Limb (tissue), 2 donors: ENCODE measurements at regions not wholly inside any gene's neighbourhood (a gene's known extent, or its start where the extent isn't known, plus 50 kb on each side); places are given as distances from the start of the nearest gene placed in this dataset.
"Not testable (repeated sequence)": the region's sequence is repeated elsewhere in the genome, so short reads cannot be mapped to it uniquely, and the experiment has no call there.

Experiments
- DNase-seq, 2 donors: peaks; one replicate each; pipeline ENCODE4 v3.0.0-alpha.2; 2016; ENCODE audit errors: extremely low spot score in 2 of 2

- no peak for DNase-seq
Measured at GRCh38 chr2:13351068-13351467, 634.3 kb downstream of the TRIB2 start.

- no peak for DNase-seq
Measured at GRCh38 chr2:13353083-13353482, 636.3 kb downstream of the TRIB2 start.

- no peak for DNase-seq
Measured at GRCh38 chr2:13354031-13354430, 637.3 kb downstream of the TRIB2 start.

GRCh38 chr2:13381928-13382327 lies 665.2 kb downstream of the TRIB2 start:
- not testable (repeated sequence) for DNase-seq

- not testable (repeated sequence) for DNase-seq
Measured at GRCh38 chr2:13389172-13389571, 672.4 kb downstream of the TRIB2 start.

DNA sequence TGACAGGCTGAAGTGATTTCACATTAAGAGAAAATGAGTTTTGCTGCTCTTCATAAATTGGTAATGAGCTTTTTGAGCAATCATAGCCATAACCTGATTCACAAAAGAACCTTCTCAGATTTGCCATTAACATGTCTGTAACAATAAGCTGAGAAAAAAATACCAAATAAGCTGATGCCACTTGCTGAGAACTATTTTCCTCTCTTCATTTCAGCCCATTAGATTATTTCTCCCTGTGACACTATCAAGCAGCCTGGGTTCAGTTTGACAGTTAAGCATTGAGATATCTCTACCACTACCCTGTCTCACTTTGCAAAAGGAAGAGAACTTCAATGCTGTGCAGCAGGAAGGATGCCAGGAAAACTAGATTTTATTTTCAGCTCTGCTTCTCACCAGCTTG lies 673.9 kb downstream of the TRIB2 start:
- no peak for DNase-seq

DNA sequence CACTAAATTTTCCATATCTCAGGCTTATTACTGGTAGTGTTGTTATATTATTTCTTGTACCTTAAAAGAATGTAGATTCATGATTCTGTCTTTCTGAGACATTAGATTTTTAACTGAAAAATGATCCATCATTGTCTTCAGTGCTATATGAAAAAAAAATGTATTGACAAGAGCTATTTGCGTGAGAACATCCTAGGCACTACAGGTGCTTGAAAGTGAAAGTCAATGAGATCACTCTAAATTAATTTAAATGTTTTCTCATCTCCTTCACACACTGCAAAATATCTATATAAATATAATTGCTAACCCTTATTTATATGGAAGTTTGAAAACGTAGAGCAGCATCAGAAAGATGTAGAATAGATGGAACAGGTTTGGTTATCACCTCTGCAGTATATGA lies 684.6 kb downstream of the TRIB2 start:
- DNase-seq, result no peak

- DNase-seq, result no peak
Measured at GRCh38 chr2:13413989-13414388, 697.3 kb downstream of the TRIB2 start.

- no peak for DNase-seq
Measured at GRCh38 chr2:13414897-13415296, 698.2 kb downstream of the TRIB2 start.

GRCh38 chr2:13433954-13434353 lies 717.2 kb downstream of the TRIB2 start:
- DNase-seq, result no peak

DNA sequence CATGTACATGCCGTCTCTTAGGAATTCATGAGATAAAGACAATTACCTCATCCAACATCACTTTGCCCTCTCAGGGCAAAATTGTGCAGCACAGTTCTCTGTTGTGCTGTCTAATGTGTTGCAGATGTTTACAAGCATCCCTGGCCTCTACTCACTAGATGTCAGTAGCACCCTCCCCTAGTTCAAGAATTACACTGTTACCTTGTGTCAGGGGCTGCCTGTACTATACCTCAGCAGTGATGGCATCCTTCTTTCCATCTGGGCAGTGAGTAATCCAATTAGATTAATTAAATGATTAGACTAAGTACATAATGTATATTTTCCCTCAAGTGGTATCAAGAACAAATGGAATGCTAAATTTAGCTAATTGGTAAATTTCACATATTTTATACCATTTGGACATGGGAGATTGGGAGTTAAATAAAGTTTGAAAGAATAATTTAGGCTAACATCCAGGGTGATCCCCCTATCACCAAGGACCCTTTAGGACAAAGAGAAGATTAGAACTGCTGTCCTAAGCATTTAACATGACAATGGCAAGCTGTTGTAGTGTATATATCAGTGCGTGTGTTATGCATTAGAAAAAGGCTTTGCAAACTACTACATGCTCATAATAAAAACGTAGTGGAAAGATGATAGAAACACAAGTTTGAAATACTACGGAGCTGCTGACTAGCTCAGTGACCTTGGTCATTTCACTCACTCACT lies 727.0 kb downstream of the TRIB2 start:
- DNase-seq, result not testable (repeated sequence)

DNA sequence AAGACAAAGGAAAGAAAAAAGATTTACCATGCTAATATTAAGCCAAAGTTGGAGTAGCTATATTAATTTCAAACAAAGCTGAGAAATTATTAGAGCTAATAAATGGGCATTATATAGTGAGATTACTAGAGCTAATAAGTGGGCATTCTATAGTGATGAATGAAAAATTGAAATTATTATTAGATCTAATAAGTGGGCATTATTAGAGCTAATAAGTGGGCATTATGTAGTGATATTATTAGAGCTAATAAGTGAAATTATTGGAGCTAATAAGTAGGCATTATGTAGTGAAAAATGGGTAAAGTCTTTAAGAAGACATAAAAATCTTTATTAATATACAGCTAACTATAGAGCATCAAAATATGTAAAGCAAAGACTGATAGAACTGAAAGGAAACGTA lies 745.7 kb downstream of the TRIB2 start:
- DNase-seq, result no peak

- no peak for DNase-seq
Measured at GRCh38 chr2:13466076-13466475, 749.3 kb downstream of the TRIB2 start.

- no peak for DNase-seq
Measured at GRCh38 chr2:13474538-13474937, 757.8 kb downstream of the TRIB2 start.

GRCh38 chr2:13480057-13480456 lies 763.3 kb downstream of the TRIB2 start:
- no peak for DNase-seq

GRCh38 chr2:13481201-13481600 lies 764.5 kb downstream of the TRIB2 start:
- DNase-seq, result no peak

DNA sequence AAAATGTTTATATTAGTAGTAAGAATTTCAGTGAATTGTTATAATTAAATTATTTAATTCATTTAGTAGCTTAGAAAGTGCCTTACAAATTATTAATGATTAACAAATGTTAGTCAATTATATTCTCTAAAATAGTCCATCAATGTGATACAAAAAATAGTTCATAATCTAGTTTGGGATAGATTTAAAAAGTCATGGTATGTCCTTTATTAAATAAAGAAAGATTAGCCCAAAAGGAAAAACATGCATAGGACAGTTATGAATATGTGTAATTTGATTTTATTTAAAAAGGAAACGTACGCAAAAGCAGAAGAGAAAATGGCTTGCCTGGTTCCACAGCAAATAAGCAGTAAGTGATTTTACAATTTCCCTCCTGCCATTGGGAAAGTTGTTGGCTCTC lies 768.5 kb downstream of the TRIB2 start:
- no peak for DNase-seq

DNA sequence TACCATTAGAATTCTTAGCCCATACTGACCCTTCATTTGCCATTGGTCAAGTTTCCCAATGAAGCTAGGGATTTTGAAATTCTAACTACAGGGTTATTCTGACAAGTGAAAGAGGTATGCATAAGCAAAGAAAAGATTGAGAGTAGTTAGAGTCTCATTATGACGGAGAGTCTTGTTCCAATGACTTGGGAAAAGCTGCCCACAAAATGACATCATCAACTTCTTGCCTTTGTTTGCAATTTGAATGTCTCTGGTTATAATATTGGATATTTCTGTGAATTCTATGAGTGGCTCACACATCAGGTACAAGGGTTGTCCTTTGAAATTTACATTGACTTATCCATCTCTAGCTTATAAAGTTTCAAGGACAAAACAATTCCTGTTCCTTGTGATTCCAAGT lies 772.2 kb downstream of the TRIB2 start:
- no peak for DNase-seq

GRCh38 chr2:13492262-13492661 lies 775.5 kb downstream of the TRIB2 start:
- DNase-seq, result no peak

DNA sequence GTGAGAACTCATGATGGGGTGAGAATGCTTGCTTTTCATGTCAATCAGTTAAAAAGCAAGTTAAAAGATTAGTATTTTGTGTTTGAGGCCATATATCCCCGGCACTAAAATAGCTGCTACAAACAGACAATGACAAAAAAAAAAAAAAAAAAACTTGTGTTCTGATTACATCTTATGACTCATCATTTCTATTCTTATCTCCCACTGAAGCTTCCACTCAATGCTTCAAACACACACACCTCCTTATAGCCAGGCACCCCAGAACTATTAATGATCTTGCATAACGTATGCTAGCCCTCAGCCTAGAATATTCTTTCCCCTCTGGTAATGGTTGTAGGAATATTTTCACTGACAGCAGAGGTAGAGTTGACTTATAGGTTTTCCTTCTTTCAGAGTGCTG lies 778.3 kb downstream of the TRIB2 start:
- DNase-seq, result no peak

DNA sequence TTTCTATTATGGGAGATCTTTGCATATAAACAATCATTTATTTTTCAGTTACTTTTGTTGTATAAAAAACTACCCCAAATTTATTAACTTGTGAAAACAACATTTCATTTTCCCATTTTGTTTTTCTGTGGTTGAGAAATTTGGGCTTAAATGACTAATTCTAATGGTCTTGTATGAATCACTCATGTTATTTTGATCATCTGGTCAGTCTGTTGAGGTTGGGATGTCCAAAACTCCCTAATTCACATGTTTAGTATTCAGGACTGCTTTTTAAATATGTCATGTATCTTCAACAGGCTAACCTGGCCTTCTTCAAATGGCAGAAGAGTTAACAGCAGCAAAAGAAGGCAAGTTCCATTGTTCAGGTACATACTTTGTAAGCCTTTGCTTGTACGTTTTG lies 788.1 kb downstream of the TRIB2 start:
- no peak for DNase-seq

DNA sequence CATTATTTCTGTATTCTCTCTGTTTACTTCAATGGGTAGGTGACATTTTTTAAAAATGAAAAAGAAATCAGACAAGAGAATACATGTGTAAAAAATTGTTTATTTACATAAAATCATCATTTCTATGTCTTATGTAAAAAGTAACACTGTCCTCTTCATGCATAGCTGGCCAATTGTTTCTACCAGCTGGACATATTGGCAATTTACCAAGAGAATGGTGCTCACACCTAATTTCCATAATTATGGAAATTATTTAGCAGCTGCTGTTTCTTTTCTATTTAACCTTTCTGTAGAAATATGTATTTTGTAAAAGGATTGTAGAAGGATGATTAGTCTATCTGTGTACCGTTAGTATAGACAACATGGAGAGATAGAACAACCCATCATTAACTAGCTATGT lies 791.9 kb downstream of the TRIB2 start:
- no peak for DNase-seq

DNA sequence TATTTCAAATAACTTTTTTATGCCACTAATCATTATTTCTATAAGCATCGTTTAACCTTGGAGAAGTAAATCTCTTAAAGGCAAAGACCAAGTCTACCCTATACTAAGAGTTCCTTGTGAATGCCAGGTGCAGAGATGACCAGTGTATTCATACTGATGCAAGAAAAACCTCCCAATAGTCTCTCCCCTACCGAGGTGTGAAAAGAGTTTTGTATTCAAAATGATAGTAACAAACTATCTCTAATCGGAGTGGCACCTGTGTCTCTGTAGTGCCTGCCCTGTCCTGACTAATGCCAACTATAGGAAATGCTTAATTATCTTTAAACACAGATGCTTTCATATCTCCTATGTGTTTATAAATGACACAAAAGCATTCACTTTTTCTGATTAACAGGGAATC lies 798.5 kb downstream of the TRIB2 start:
- no peak for DNase-seq

- no peak for DNase-seq
Measured at GRCh38 chr2:13522096-13522495, 805.4 kb downstream of the TRIB2 start.
